Ascending aorta (tissue), 2 donors: ENCODE measurements at regions not wholly inside any gene's neighbourhood (a gene's known extent, or its start where the extent isn't known, plus 50 kb on each side); places are given as distances from the start of the nearest gene placed in this dataset.
"Not testable (repeated sequence)": the region's sequence is repeated elsewhere in the genome, so short reads cannot be mapped to it uniquely, and the experiment has no call there.

ENCODE experiments used
- DNase-seq, 2 donors: peaks; one replicate each; pipeline ENCODE4 v3.0.0-alpha.2; 2019; ENCODE audit warnings: low spot score in 2 of 2
- H3K27ac ChIP-seq, 2 donors: fragments of 200-600 bp; sonication (generic); one replicate each; pipeline ENCODE4 v1.5.1; 2016 to 2017; ENCODE audit warnings: mild to moderate bottlenecking in 1 of 2
- H3K27me3 ChIP-seq: fragments of 200-600 bp; sonication (generic); one replicate; pipeline ENCODE4 v1.5.1; 2017
- H3K36me3 ChIP-seq, 2 donors: fragments of 200-600 bp; sonication (generic); one replicate each; pipeline ENCODE4 v1.5.1; 2016
- H3K4me1 ChIP-seq, 2 donors: fragments of 200-600 bp; sonication (generic); one replicate each; pipeline ENCODE4 v1.5.1; 2016 to 2017; ENCODE audit warnings: mild to moderate bottlenecking in 1 of 2
- H3K4me3 ChIP-seq, 2 donors: fragments of 200-600 bp; sonication (generic); one replicate each; pipeline ENCODE4 v1.5.1; 2016 to 2017; ENCODE audit warnings: mild to moderate bottlenecking in 1 of 2
- H3K9me3 ChIP-seq, 2 donors: fragments of 200-600 bp; sonication (generic); one replicate each; pipeline ENCODE4 v1.5.1; 2016
- intact Hi-C: fragments of 100-400 bp; cut with DNase I; formaldehyde crosslinking; loops from one replicate; pipeline ENCODE4 v1.15.1; 2023
- TF ChIP-seq, protein P1 (sequence below), 3 experiments: fragments of 200-600 bp in 2 of 3; fragments of 450-650 bp in 1 of 3; sonication (generic) in 2 of 3; IDR thresholded peaks; one replicate each; pipeline ENCODE4 v1.5.1; 2016 to 2019; ENCODE audit warnings: antibody characterized with exemption in 3 of 3, mild to moderate bottlenecking in 1 of 3, moderate library complexity in 1 of 3

DNA sequence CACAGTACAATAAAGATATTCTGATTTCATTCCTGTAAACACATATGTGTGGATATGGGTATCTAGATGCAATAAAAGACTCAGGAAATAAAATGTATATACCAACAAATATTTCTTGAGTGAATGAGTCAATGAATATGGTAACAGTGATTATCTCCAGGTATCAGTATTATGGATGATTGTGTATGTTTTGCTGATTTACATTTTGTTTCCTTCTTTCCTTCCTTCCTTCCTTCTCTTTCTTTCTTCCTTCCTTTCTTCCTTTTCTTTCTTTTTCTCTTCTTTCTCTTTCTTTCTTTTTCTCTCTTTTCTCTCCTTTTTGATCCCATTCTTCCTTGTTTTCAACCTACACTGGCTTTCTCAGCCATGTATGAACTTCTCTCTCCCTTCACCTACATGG lies 85.3 kb upstream of the DLX6 start:
- Histone ChIP-seq H3K4me1 (no peaks in the 10 kb centered on the region), H3K4me3 (no peak overlapping the region), H3K27ac (no peak overlapping the region), H3K36me3 (no peaks in the 10 kb centered on the region), H3K9me3 (no peaks in the 10 kb centered on the region), H3K27me3 (no peaks in the 10 kb centered on the region)
- intact Hi-C loops: no loop called here
- TF ChIP-seq, protein P1, sequence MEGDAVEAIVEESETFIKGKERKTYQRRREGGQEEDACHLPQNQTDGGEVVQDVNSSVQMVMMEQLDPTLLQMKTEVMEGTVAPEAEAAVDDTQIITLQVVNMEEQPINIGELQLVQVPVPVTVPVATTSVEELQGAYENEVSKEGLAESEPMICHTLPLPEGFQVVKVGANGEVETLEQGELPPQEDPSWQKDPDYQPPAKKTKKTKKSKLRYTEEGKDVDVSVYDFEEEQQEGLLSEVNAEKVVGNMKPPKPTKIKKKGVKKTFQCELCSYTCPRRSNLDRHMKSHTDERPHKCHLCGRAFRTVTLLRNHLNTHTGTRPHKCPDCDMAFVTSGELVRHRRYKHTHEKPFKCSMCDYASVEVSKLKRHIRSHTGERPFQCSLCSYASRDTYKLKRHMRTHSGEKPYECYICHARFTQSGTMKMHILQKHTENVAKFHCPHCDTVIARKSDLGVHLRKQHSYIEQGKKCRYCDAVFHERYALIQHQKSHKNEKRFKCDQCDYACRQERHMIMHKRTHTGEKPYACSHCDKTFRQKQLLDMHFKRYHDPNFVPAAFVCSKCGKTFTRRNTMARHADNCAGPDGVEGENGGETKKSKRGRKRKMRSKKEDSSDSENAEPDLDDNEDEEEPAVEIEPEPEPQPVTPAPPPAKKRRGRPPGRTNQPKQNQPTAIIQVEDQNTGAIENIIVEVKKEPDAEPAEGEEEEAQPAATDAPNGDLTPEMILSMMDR (IDR thresholded peaks at IDR 0.05): no peak
- no peak for DNase-seq

DNA sequence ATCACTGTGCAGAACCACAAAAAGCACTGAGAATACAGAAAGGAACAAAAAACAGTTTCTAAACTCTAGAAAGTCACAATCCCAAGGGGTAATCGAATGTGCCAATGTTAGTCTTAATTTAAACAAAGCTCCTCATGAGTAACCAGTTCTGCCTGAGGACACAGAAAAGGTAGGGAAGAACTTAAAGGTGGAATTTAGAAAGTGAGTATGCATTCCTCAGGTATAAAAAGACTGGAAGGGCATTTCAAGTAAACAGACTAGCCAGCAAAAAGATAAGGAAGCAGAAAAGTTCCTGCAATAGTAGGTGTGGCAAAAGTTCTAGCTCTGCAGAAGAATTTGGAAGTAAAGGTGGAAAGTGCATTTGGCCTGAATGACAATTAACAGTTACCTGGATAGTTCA lies 84.6 kb upstream of the DLX6 start:
- Histone ChIP-seq H3K4me1 (no peaks in the 10 kb centered on the region), H3K4me3 (no peak overlapping the region), H3K36me3 (no peaks in the 10 kb centered on the region), H3K27me3 (no peaks in the 10 kb centered on the region), H3K27ac (no peak overlapping the region), H3K9me3 (no peaks in the 10 kb centered on the region)
- TF ChIP-seq, protein P1 (IDR thresholded peaks at IDR 0.05): no peak
- intact Hi-C loops: no loop called here
- no peak for DNase-seq

DNA sequence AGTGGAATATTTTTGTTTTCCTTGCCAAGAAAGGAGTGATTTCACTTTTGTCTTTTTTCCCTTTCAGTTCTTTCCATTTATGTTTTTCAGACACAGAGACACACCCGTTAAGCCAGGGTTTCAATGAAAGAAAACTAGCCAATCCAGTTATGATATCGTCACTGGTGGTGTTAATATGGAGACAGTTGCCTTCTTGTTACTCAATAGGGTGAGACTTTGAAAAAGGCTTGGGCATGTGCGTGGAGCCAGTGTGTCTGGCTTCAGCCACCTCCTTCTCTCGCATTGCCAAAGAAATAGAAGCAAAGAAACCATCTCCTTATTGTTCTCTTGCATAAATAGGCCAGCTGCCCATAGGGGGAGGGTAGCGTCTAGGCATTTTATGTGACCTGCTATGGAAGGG lies 84.1 kb upstream of the DLX6 start:
- no peak overlapping the region for H3K27ac ChIP-seq

DNA sequence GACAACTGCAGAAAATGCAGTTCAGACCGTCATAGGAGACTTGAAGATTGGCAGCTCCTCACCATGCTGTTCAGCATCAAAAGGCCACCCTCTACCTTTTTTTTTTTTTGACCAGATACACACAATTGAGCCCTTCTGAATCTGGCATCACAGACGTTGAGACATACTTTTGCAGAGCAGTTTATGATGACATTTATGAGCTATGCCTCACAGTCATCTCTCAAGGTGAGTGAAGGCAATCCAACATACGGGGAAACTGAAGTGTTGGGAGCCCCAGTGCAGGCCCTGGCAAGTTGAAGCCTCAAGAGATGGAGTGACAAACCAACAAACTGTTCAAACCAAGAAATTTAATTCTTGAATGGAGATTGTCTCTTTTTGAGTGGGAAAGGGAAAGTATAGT lies 83.6 kb upstream of the DLX6 start:
- TF ChIP-seq, protein P1 (IDR thresholded peaks at IDR 0.05): no peak
- no peaks in the 10 kb centered on the region for H3K4me1 ChIP-seq
- no peak overlapping the region for H3K27ac ChIP-seq
- no peaks in the 10 kb centered on the region for H3K36me3 ChIP-seq
- no peaks in the 10 kb centered on the region for H3K9me3 ChIP-seq
- intact Hi-C loops: no loop called here
- no peaks in the 10 kb centered on the region for H3K27me3 ChIP-seq
- H3K4me3 ChIP-seq: no peak overlapping the region
- no peak for DNase-seq

More for the DNA sequence above, 84.1 kb upstream of the DLX6 start:
- no peak for DNase-seq
- TF ChIP-seq, protein P1 (IDR thresholded peaks at IDR 0.05): no peak
- intact Hi-C loops: no loop called here
- Histone ChIP-seq H3K9me3 (no peaks in the 10 kb centered on the region), H3K4me3 (no peak overlapping the region), H3K36me3 (no peaks in the 10 kb centered on the region), H3K27me3 (no peaks in the 10 kb centered on the region), H3K4me1 (no peaks in the 10 kb centered on the region)

DNA sequence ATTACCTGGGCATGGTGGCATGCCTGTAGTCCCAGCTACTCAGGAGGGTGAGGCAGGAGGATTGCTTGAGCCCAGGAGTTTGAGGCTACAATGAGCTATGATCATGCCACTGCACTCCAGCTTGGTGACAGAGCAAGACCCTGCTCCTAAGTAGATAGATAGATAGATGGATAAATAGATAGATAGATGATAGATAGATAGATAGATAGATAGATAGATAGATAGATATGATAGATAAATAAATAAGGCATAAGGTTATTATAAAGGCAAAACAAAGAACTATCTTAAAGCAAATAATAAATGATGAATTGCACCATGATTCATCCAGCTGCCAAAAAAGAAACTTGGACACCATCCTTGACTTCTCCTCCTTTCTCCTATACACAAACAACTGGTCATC lies 82.0 kb upstream of the DLX6 start:
- H3K4me3 ChIP-seq, H3K4me1 ChIP-seq, DNase-seq, H3K9me3 ChIP-seq, H3K27me3 ChIP-seq, H3K36me3 ChIP-seq, intact Hi-C loops, H3K27ac ChIP-seq: not testable (repeated sequence)

DNA sequence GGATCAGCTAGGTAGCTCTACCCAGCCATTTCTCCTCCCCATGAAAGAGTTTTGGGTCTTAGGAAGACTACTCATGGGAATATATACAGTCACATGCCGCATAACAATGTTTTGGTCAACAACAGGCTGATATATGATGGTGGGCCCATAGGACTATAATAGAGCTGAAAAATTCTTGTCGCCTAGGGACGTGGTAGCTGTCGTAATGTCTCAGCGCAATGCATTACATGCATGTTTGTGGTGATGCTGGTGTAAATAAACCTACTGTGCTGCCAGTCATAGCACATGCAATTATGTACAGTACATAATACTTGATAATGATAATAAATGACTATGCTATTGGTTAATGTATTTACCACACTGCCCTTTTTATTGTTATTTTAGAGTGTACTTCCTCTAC lies 78.2 kb upstream of the DLX6 start:
- Histone ChIP-seq H3K27me3 (no peaks in the 10 kb centered on the region), H3K36me3 (no peaks in the 10 kb centered on the region), H3K9me3 (no peaks in the 10 kb centered on the region), H3K27ac (no peak overlapping the region), H3K4me3 (no peak overlapping the region), H3K4me1 (no peaks in the 10 kb centered on the region)
- DNase-seq: no peak
- TF ChIP-seq, protein P1 (IDR thresholded peaks at IDR 0.05): no peak
- intact Hi-C loops: no loop called here
